Fibroblast of villous mesenchyme (primary cell): ENCODE measurements at regions not wholly inside any gene's neighbourhood (a gene's known extent, or its start where the extent isn't known, plus 50 kb on each side); places are given as distances from the start of the nearest gene placed in this dataset.
"Not testable (repeated sequence)": the region's sequence is repeated elsewhere in the genome, so short reads cannot be mapped to it uniquely, and the experiment has no call there.

ENCODE experiments used
- DNase-seq: peaks from one replicate; pipeline ENCODE4 v3.0.0-alpha.2; 2010; ENCODE audit warnings: low read depth
- H3K4me3 ChIP-seq: 2 replicates; pipeline ENCODE4 v1.5.1; 2011; ENCODE audit warnings: low read depth, mild to moderate bottlenecking, low read length
- TF ChIP-seq, protein P1 (sequence below): IDR thresholded peaks from 2 replicates; pipeline ENCODE4 v1.5.1; 2012; ENCODE audit warnings: low read depth, mild to moderate bottlenecking, low read length; ENCODE audit not compliant: insufficient read depth

DNA sequence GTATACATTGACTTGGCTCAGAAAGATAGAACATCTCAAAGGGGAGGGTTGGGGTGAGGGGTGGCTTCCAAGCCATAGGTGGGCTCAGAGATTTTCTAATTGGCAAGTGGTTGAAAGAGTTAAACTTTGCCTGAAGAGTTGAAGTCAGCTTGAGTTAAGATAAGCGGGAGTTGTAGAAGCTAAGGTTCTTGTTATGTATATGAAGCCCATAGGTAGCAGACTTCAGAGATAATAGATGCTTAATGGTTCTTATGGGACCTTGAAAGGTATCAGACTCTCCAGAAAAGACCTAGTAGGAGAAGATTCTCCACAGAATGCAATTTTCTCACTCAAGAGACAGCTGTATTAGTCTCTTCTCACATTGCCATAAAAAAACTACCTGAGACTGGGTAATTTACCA is 599.1 kb upstream of the CPEB2 start:
- no peak for DNase-seq
- TF ChIP-seq, protein P1, sequence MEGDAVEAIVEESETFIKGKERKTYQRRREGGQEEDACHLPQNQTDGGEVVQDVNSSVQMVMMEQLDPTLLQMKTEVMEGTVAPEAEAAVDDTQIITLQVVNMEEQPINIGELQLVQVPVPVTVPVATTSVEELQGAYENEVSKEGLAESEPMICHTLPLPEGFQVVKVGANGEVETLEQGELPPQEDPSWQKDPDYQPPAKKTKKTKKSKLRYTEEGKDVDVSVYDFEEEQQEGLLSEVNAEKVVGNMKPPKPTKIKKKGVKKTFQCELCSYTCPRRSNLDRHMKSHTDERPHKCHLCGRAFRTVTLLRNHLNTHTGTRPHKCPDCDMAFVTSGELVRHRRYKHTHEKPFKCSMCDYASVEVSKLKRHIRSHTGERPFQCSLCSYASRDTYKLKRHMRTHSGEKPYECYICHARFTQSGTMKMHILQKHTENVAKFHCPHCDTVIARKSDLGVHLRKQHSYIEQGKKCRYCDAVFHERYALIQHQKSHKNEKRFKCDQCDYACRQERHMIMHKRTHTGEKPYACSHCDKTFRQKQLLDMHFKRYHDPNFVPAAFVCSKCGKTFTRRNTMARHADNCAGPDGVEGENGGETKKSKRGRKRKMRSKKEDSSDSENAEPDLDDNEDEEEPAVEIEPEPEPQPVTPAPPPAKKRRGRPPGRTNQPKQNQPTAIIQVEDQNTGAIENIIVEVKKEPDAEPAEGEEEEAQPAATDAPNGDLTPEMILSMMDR, result no peak
- no peak overlapping the region for H3K4me3 ChIP-seq

DNA sequence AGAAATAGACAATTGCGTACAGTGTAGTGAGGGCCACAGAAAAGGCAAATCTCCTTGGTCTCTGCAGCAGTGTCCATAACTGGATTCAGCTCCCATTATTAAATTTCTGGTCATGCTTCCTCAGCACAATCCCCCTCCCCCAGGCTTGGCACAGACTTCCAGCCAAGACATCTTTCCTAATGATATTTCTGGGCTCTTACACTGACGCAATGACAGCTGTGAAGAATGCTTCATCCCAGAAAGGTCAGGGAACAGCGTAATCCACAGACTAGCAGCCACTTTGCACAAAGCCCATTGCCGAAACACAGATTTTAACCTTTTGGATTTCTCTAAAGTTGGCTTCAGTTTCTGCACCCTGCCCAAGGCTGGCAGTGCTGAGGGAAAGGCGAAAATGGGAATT is 597.6 kb upstream of the CPEB2 start:
- TF ChIP-seq, protein P1, result no peak
- no peak for DNase-seq
- H3K4me3 ChIP-seq, result no peak overlapping the region

DNA sequence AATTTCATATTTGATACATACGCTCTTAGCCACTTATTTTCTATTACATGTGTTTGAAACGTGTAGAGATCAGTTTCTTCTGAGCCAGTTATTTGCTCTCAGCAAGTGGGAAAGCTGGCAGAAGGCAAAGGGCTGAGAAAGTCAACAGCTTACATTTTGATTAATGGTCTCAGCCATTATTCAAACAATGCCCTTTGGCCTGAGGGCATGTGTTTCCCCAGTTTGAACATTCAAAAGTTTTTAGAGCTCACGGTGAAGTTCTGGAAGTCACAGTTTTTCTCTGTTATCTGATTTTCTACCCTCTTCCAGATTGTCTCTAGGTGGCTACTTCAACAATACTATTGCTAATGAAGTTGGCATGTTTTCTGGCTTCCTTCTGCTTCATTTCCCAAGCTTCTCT is 591.8 kb upstream of the CPEB2 start:
- TF ChIP-seq, protein P1, result no peak
- no peak overlapping the region for H3K4me3 ChIP-seq
- no peak for DNase-seq

DNA sequence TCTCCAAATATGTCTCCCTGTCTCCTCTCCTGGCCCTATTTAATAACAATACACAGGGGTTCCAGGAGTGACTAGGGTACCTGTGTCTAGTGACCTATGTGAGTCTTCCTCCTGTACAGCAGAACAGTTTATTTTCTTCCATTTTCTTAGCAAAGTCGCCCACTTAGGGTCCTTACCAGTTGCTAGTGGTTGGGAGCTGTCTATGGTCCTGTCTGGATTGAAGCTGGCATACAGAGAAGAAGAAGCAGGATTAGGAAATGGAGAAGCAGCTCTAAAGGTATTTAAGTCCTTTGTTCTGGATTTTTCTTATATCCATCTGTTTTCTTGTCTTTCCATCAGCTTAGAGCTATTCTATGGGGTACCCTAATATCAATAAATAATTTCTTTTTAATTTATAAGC is 587.1 kb upstream of the CPEB2 start:
- no peak overlapping the region for H3K4me3 ChIP-seq
- peak; percentile 19 for DNase-seq
- TF ChIP-seq, protein P1, result no peak

DNA sequence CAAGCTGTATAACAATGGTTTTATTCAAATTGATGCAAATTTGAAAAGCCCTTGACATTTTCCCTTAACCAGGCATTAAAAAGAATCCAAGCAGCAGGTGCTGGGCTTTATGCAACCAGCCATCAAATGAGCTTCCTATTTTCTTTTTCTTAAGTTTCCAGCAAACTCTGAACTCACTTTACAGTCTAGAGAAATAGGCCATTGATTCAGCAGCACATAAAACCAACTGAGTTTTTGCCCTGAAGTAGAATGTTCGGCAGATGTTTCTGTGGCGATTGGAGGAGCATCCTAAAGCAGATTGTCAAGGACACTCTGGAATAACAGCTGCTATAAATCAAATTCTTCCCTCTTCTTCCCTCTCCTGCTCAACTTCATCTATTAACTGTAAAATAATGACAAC is 582.8 kb upstream of the CPEB2 start:
- DNase-seq, result no peak

DNA sequence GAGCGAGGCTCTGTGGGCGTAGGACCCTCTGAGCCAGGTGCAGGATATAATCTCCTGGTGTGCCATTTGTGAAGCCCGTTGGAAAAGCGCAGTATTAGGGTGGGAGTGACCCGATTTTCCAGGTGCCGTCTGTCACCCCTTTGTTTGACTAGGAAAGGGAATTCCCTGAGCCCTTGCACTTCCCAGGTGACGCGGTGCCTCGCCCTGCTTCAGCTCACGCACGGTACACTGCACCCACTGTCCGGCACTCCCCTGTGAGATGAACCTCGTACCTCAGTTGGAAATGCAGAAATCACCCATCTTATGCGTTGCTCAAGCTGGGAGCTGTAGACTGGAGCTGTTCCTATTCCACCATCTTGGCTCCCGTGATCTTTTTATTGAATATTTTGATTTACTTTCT is 576.0 kb upstream of the CPEB2 start:
- DNase-seq, H3K4me3 ChIP-seq: not testable (repeated sequence)

More for the DNA sequence above, 582.8 kb upstream of the CPEB2 start:
- no peak overlapping the region for H3K4me3 ChIP-seq
- TF ChIP-seq, protein P1, result no peak

DNA sequence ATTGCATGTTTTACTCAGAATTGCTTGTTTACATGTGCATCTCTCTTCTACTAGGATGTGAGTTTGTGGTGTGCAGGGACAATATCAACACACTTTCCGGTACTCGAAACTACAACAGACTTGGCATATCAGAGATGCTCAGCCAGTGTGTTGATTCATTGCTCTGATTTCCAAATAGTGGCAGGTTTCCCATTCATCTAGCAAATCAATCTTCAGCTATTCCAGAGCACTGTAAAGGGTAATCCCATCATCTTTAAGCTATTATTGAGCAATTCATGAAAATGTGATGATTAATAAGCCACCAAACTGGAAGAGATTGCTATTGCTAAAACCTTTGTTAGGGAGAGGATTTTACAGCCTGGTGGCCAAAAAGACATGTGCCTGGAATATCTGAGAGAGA is 574.2 kb upstream of the CPEB2 start:
- no peak overlapping the region for H3K4me3 ChIP-seq
- DNase-seq, result no peak
- TF ChIP-seq, protein P1, result no peak
